SK-N-MC (cell line): ENCODE measurements at regions not wholly inside any gene's neighbourhood (a gene's known extent, or its start where the extent isn't known, plus 50 kb on each side); places are given as distances from the start of the nearest gene placed in this dataset.

Experiments used
- EZH2 ChIP-seq: fragments of 200-600 bp; sonication (generic); IDR thresholded peaks from one replicate; pipeline ENCODE4 v1.6.1; 2017; ENCODE audit warnings: antibody characterized with exemption
- FOXP2 ChIP-seq: optimal IDR thresholded peaks from 2 replicates; pipeline ENCODE3; 2011; ENCODE audit warnings: mild to moderate bottlenecking, moderate library complexity; ENCODE audit not compliant: insufficient read depth; ENCODE audit errors: extremely low read length, control extremely low read depth
- POLR2AphosphoS5 ChIP-seq: IDR thresholded peaks from 2 replicates; pipeline ENCODE4 v1.6.1; 2012; ENCODE audit warnings: mild to moderate bottlenecking, low read depth, low read length, borderline replicate concordance

GRCh38 chr16:9275816-9276354, 184.4 kb downstream of the HAPSTR1 start:
- no peak for TF ChIP-seq EZH2
- no peak for TF ChIP-seq POLR2AphosphoS5
- no peak for TF ChIP-seq FOXP2
